Naive thymus-derived CD4-positive, alpha-beta T cell (primary cell): ENCODE measurements at regions not wholly inside any gene's neighbourhood (a gene's known extent, or its start where the extent isn't known, plus 50 kb on each side); places are given as distances from the start of the nearest gene placed in this dataset.

ENCODE experiments used
- ATAC-seq: fragments of 150-1000 bp; cut with Tn5 transposase; 2 replicates; pipeline ENCODE4 v1.10.0; 2021; ENCODE audit warnings: mild to moderate bottlenecking, moderate library complexity
- CTCF ChIA-PET: fragments of 350-600 bp; sonication (Branson Sonifier 250); formaldehyde crosslinking; loops from one replicate; lab custom pipeline; 2021; ENCODE audit warnings: antibody characterized with exemption; lab: Charles Lee
- POLR2A ChIA-PET: fragments of 350-600 bp; sonication (Branson Sonifier 250); formaldehyde crosslinking; loops from one replicate; lab custom pipeline; 2021; ENCODE audit warnings: antibody characterized with exemption, inconsistent platforms; lab: Charles Lee
- DNase-seq, 9 donors: peaks; one replicate each; pipeline versions ENCODE4 v3.0.0 to v3.0.0-alpha.2; 2020 to 2022; ENCODE audit warnings: mixed read lengths in 1 of 9
- H3K27ac ChIP-seq: one replicate; pipeline ENCODE4 v1.7.0; 2013; ENCODE audit warnings: mild to moderate bottlenecking, low read depth, low read length, moderate library complexity
- H3K27me3 ChIP-seq, 2 donors: one replicate each; pipeline ENCODE4 v1.7.0; 2013; ENCODE audit warnings: low read length in 2 of 2, mild to moderate bottlenecking in 2 of 2, moderate library complexity in 2 of 2; ENCODE audit not compliant: control insufficient read depth in 2 of 2, insufficient read depth in 2 of 2
- H3K36me3 ChIP-seq, 3 experiments: 1 replicate in 2 of 3; 2 replicates in 1 of 3; pipeline ENCODE4 v1.7.0; 2013; ENCODE audit warnings: low read length in 3 of 3, mild to moderate bottlenecking in 3 of 3, moderate library complexity in 1 of 3; ENCODE audit not compliant: insufficient read depth in 3 of 3, control insufficient read depth in 2 of 3
- H3K4me1 ChIP-seq, 2 donors: one replicate each; pipeline ENCODE4 v1.7.0; 2013; ENCODE audit warnings: low read length in 2 of 2, mild to moderate bottlenecking in 2 of 2, moderate library complexity in 1 of 2; ENCODE audit not compliant: control insufficient read depth in 2 of 2, insufficient read depth in 2 of 2
- H3K4me3 ChIP-seq: 2 replicates; pipeline ENCODE4 v1.7.0; 2013; ENCODE audit warnings: mild to moderate bottlenecking, low read length
- H3K9me3 ChIP-seq, 3 experiments: 1 replicate in 2 of 3; 2 replicates in 1 of 3; pipeline ENCODE4 v1.7.0; 2013; ENCODE audit warnings: low read length in 3 of 3; ENCODE audit not compliant: control insufficient read depth in 2 of 3
- H3K27ac Mint-ChIP-seq, 9 donors: one replicate each; pipeline ENCODE4 v1.8.0; 2020 to 2022; ENCODE audit warnings: mixed read lengths in 9 of 9, mild to moderate bottlenecking in 8 of 9, moderate library complexity in 5 of 9, inconsistent platforms in 2 of 9
- H3K27me3 Mint-ChIP-seq, 5 donors: one replicate each; pipeline ENCODE4 v1.8.0; 2021 to 2022; ENCODE audit warnings: mixed read lengths in 5 of 5, mild to moderate bottlenecking in 1 of 5
- H3K36me3 Mint-ChIP-seq, 5 donors: one replicate each; pipeline ENCODE4 v1.8.0; 2020 to 2022; ENCODE audit warnings: mixed read lengths in 5 of 5, mild to moderate bottlenecking in 3 of 5, inconsistent platforms in 1 of 5
- H3K4me1 Mint-ChIP-seq, 7 donors: one replicate each; pipeline ENCODE4 v1.8.0; 2020 to 2022; ENCODE audit warnings: mixed read lengths in 7 of 7, mild to moderate bottlenecking in 3 of 7, inconsistent platforms in 1 of 7
- H3K4me3 Mint-ChIP-seq, 10 donors: one replicate each; pipeline ENCODE4 v1.8.0; 2020 to 2022; ENCODE audit warnings: mild to moderate bottlenecking in 10 of 10, mixed read lengths in 10 of 10, moderate library complexity in 6 of 10, inconsistent platforms in 2 of 10
- H3K9me3 Mint-ChIP-seq, 11 donors: one replicate each; pipeline ENCODE4 v1.8.0; 2020 to 2022; ENCODE audit warnings: mixed read lengths in 11 of 11, mild to moderate bottlenecking in 4 of 11, inconsistent platforms in 1 of 11, moderate library complexity in 1 of 11
- intact Hi-C, 2 donors: fragments of 100-400 bp; cut with micrococcal nuclease; formaldehyde crosslinking; loops; one replicate each; pipeline ENCODE4 v1.15.1; 2023

DNA sequence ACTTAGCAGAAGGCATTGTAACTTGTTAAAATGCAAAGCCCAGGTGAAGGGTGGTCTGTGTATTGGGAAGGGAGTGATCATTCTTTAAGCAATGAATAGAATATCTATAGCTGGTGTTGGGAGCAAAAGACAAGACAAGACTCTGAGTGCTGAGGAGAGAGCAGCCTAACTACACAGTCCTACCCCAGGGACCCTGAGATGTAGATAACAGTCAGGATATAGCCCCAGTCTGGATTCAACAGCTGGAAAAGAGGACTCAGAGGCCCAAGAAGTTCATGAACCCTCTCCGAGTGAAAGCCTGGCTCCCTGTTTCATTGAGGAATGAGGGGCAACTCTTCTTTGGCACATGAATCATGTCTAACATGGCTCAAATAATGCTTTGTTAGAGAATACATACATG, 310.7 kb upstream of the SLC14A2 start:
- Histone ChIP-seq H3K9me3 (no peaks in the 10 kb centered on the region), H3K36me3 (no peaks in the 10 kb centered on the region), H3K4me1 (no peaks in the 10 kb centered on the region), H3K27ac (no peak overlapping the region), H3K4me3 (no peak overlapping the region), H3K27me3 (no peaks in the 10 kb centered on the region)
- POLR2A ChIA-PET: no interaction called here
- no peaks in the 10 kb centered on the region for H3K36me3 Mint-ChIP-seq
- peaks cover 0 to 15% (median 10%) of the 10 kb centered on the region in 5 donors for H3K27me3 Mint-ChIP-seq
- CTCF ChIA-PET: no interaction called here
- DNase-seq (no peak), ATAC-seq (no peak)
- no peak overlapping the region for H3K4me3 Mint-ChIP-seq
- H3K4me1 Mint-ChIP-seq: peaks cover 0 to 1% (median 0%) of the 10 kb centered on the region in 7 donors
- intact Hi-C loops: no loop called here
- no peak overlapping the region for H3K27ac Mint-ChIP-seq
- H3K9me3 Mint-ChIP-seq: peaks cover 0 to 7% (median 0%) of the 10 kb centered on the region in 11 donors

DNA sequence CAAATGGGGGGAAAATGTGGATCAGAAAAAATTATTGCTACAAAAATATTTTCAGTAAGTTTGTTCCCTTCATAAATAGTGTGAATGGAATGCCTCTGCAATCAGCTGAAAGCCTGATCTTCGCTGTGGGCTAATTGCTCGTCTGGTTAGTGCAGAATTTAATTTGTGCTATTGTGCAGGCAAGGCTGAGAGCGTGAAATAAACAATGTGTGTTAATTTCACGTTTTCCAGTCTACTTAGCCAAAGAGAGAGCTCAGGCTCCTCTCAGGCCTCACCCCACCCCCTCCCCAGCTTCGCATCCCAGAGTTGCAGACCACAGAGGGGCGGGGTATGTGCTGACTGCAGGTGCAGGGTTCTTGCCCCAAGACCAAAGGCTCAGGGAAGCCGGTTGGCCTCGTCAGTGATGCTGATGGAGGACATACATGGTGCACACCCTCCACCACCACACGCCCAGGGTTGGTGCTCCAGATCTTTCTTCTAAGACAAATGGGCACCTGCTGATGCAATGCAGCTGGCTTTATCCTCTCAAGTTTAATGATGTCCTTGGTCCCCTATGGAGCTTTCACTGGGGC, 302.6 kb upstream of the SLC14A2 start:
- H3K4me1 ChIP-seq: no peaks in the 10 kb centered on the region
- H3K27me3 ChIP-seq: no peaks in the 10 kb centered on the region
- Mint-ChIP-seq H3K4me1 (no peaks in the 10 kb centered on the region), H3K27ac (no peak overlapping the region), H3K36me3 (no peaks in the 10 kb centered on the region), H3K27me3 (peaks cover 0 to 2% (median 0%) of the 10 kb centered on the region in 5 donors), H3K9me3 (no peaks in the 10 kb centered on the region), H3K4me3 (no peak overlapping the region)
- ATAC-seq: no peak
- DNase-seq: no peak
- H3K27ac ChIP-seq: no peak overlapping the region
- intact Hi-C loops: no loop called here
- no peaks in the 10 kb centered on the region for H3K9me3 ChIP-seq
- ChIA-PET POLR2A (no interaction called here), CTCF (no interaction called here)
- H3K4me3 ChIP-seq: no peak overlapping the region
- H3K36me3 ChIP-seq: no peaks in the 10 kb centered on the region

DNA sequence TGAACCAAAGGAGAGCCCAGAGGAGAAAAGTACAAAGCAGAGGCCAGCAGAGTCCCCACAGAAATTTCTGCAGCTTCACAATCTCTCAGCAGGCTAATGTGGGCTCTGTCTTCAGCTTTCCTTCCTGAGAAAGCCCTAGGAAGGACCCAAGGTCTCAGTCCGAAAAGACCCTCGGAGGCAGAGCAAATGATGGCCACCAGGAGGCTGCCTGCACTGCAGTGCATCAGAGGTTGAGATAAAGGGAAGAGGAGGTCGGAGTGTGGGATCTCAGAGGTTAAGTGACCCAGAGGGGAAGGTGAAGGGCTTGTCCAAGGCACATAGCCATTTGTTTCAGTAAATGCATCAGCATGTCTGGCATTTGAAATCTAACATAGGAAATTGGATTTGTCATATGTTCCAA, 299.1 kb upstream of the SLC14A2 start:
- H3K9me3 Mint-ChIP-seq: peaks cover 0 to 3% (median 0%) of the 10 kb centered on the region in 11 donors
- intact Hi-C loops: no loop called here
- CTCF ChIA-PET: no interaction called here
- H3K4me1 Mint-ChIP-seq: no peaks in the 10 kb centered on the region
- Histone ChIP-seq H3K27ac (no peak overlapping the region), H3K27me3 (no peaks in the 10 kb centered on the region), H3K4me3 (no peak overlapping the region), H3K4me1 (no peaks in the 10 kb centered on the region), H3K9me3 (no peaks in the 10 kb centered on the region), H3K36me3 (no peaks in the 10 kb centered on the region)
- POLR2A ChIA-PET: no interaction called here
- H3K36me3 Mint-ChIP-seq: no peaks in the 10 kb centered on the region
- H3K27ac Mint-ChIP-seq: no peak overlapping the region
- no peak for ATAC-seq
- no peak for DNase-seq
- H3K4me3 Mint-ChIP-seq: no peak overlapping the region
- peaks cover 0 to 6% (median 6%) of the 10 kb centered on the region in 5 donors for H3K27me3 Mint-ChIP-seq

DNA sequence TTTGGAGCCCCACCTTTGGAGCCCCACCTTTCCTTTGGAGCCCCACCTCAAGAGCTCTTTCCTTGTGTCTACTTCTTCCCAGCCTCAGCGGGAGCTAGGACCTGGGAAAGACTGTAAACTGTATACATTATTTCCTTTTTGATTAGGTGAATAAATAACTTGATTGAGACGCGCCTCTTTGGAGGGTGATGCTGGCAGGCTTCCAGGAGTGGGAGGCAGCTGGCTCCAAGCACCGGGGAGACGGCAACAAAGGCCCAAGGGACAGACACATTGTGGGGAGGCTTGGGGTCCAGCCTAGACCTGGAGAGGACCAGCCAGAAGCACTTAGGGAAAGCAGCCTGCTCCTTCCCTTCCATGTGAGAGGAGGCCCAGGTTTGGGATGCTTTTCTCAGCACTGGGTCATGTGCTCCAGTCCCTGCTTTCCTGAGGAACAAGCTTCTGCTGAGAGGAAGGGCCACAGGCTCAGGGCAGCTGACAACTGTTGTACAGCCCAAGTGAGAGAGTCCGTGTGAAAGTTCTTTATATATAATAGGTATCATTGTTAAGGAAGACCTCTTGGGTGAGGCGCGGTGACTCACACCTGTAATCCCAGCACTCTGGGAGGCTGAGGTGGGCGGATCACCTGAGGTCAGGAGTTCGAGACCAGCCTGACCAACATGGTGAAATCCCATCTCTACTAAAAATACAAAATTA, 297.2 kb upstream of the SLC14A2 start:
- Mint-ChIP-seq H3K27ac (no peak overlapping the region), H3K27me3 (peaks cover 0 to 6% (median 6%) of the 10 kb centered on the region in 5 donors), H3K9me3 (peaks cover 0 to 3% (median 0%) of the 10 kb centered on the region in 11 donors)

DNA sequence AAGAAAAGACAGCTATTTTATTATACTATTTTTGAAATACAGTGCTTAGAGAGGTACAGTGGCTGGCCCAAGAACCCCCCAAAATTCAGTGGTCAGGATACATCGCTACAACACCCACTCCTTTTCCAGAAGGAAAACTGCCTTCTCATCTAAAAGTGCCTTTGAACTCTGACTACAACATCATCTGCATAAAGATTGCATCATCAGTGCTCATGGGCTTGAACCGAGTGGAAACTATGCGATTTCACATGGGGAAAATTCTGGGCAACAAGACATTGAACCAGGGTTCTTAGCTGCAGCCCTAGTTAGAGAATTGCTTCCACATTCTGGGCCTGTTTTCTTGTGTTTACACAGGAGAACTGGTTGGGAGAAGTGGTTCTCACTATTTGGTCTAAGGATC, 294.6 kb upstream of the SLC14A2 start:
- CTCF ChIA-PET: no interaction called here
- H3K4me1 Mint-ChIP-seq: no peaks in the 10 kb centered on the region
- ATAC-seq: no peak

More for the DNA sequence above, 297.2 kb upstream of the SLC14A2 start:
- no peaks in the 10 kb centered on the region for H3K27me3 ChIP-seq
- H3K9me3 ChIP-seq: no peaks in the 10 kb centered on the region
- H3K36me3 ChIP-seq: no peaks in the 10 kb centered on the region
- ChIA-PET POLR2A (no interaction called here), CTCF (no interaction called here)
- H3K27ac ChIP-seq: no peak overlapping the region
- no peak overlapping the region for H3K4me3 ChIP-seq
- ATAC-seq (no peak), DNase-seq (no peak)
- H3K4me1 Mint-ChIP-seq: no peaks in the 10 kb centered on the region
- no peaks in the 10 kb centered on the region for H3K36me3 Mint-ChIP-seq
- intact Hi-C loops: no loop called here
- H3K4me3 Mint-ChIP-seq: no peak overlapping the region
- no peaks in the 10 kb centered on the region for H3K4me1 ChIP-seq

DNA sequence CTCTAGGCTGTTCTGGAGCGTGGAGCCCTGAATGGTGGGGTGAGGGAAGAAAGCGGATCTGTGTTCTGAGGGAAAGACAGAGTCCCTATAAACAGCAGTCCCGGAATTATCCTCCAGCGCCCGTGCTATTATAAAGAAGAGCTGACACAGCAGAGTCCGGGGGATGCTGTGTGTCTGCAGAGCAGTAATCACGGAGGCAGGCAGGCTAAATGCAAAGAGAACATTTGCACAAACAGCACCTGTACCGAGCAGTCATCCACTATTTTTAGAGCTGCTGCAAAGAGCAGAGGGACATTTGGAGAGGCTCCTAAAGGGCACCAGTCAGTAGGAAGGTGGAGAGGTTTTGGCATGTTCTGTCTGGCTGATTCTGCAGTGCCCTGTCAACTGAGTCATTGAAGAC, 293.8 kb upstream of the SLC14A2 start:
- POLR2A ChIA-PET: no interaction called here
- no peaks in the 10 kb centered on the region for H3K36me3 ChIP-seq
- H3K9me3 Mint-ChIP-seq: peaks cover 0 to 4% (median 0%) of the 10 kb centered on the region in 11 donors
- CTCF ChIA-PET: no interaction called here
- DNase-seq (no peak), ATAC-seq (no peak)
- peaks cover 0 to 12% (median 6%) of the 10 kb centered on the region in 5 donors for H3K27me3 Mint-ChIP-seq
- H3K27me3 ChIP-seq: no peaks in the 10 kb centered on the region
- H3K27ac Mint-ChIP-seq: no peak overlapping the region
- H3K4me3 Mint-ChIP-seq: no peak overlapping the region
- H3K9me3 ChIP-seq: no peaks in the 10 kb centered on the region
- H3K4me1 ChIP-seq: no peaks in the 10 kb centered on the region
- H3K4me1 Mint-ChIP-seq: no peaks in the 10 kb centered on the region
- no peak overlapping the region for H3K4me3 ChIP-seq
- intact Hi-C loops: no loop called here
- H3K27ac ChIP-seq: no peak overlapping the region
- no peaks in the 10 kb centered on the region for H3K36me3 Mint-ChIP-seq

More for the DNA sequence above, 294.6 kb upstream of the SLC14A2 start:
- POLR2A ChIA-PET: no interaction called here
- no peak for DNase-seq
- no peak overlapping the region for H3K27ac ChIP-seq
- no peaks in the 10 kb centered on the region for H3K4me1 ChIP-seq
- H3K36me3 Mint-ChIP-seq: no peaks in the 10 kb centered on the region
- no peaks in the 10 kb centered on the region for H3K27me3 ChIP-seq
- H3K9me3 ChIP-seq: no peaks in the 10 kb centered on the region
- peaks cover 0 to 3% (median 0%) of the 10 kb centered on the region in 11 donors for H3K9me3 Mint-ChIP-seq
- intact Hi-C loops: no loop called here
- H3K4me3 ChIP-seq: no peak overlapping the region
- H3K4me3 Mint-ChIP-seq: no peak overlapping the region
- H3K27ac Mint-ChIP-seq: no peak overlapping the region
- H3K36me3 ChIP-seq: no peaks in the 10 kb centered on the region
- H3K27me3 Mint-ChIP-seq: peaks cover 0 to 6% (median 6%) of the 10 kb centered on the region in 5 donors

DNA sequence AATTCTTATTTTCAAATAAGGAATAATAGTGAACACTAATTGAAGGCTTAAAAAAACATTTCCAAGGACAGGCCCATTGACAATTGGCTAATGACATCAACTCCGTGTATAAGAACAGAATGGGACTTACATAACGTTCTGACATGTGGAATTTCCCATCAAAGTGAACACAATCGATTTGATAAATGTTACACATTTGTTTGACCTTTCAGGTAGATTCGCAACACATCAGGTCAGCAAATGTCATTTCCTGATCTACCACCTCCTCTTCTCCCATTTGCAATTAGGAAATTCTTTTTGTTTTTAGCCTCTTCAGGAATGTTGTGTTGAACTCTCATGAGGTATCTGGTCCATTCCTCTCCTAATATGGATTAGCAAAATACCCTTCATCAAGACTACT, 292.9 kb upstream of the SLC14A2 start:
- Mint-ChIP-seq H3K27ac (no peak overlapping the region), H3K4me1 (no peaks in the 10 kb centered on the region), H3K9me3 (peaks cover 0 to 4% (median 0%) of the 10 kb centered on the region in 11 donors), H3K27me3 (peaks cover 0 to 15% (median 6%) of the 10 kb centered on the region in 5 donors), H3K36me3 (no peaks in the 10 kb centered on the region), H3K4me3 (no peak overlapping the region)
- ChIA-PET CTCF (no interaction called here), POLR2A (no interaction called here)
- Histone ChIP-seq H3K4me1 (no peaks in the 10 kb centered on the region), H3K4me3 (no peak overlapping the region), H3K36me3 (no peaks in the 10 kb centered on the region), H3K9me3 (no peaks in the 10 kb centered on the region), H3K27me3 (no peaks in the 10 kb centered on the region), H3K27ac (no peak overlapping the region)
- intact Hi-C loops: no loop called here
- DNase-seq (no peak), ATAC-seq (no peak)
